Lower leg skin (tissue), 4 donors: ENCODE measurements at regions not wholly inside any gene's neighbourhood (a gene's known extent, or its start where the extent isn't known, plus 50 kb on each side); places are given as distances from the start of the nearest gene placed in this dataset.

Experiments used
- DNase-seq, 2 donors: peaks; one replicate each; pipeline ENCODE4 v3.0.0-alpha.2; 2019; ENCODE audit warnings: low spot score in 2 of 2
- H3K4me3 ChIP-seq: fragments of 200-600 bp; sonication (generic); 2 replicates; pipeline ENCODE4 v1.5.1; 2017; ENCODE audit warnings: mild to moderate bottlenecking, low read depth; ENCODE audit not compliant: poor library complexity, severe bottlenecking
- CTCF ChIP-seq, 3 donors: fragments of 450-650 bp; IDR thresholded peaks; one replicate each; pipeline ENCODE4 v1.5.1; 2016; ENCODE audit warnings: antibody characterized with exemption in 3 of 3, mild to moderate bottlenecking in 3 of 3, moderate library complexity in 2 of 3
- POLR2A ChIP-seq, 2 donors: fragments of 450-650 bp; IDR thresholded peaks; one replicate each; pipeline ENCODE4 v1.6.1; 2016 to 2017; ENCODE audit warnings: antibody characterized with exemption in 2 of 2, mild to moderate bottlenecking in 1 of 2, moderate library complexity in 1 of 2
- WGBS, 2 donors: methylation state at CpG; one replicate each; pipeline ENCODE4 v1.1.5; 2018; 5-methylcytosine and 5-hydroxymethylcytosine counted together
- intact Hi-C: fragments of 100-400 bp; cut with DNase I; formaldehyde crosslinking; loops from one replicate; pipeline ENCODE4 v1.15.0; 2023; ENCODE audit warnings: low total_unique reads

- no peak overlapping the region for H3K4me3 ChIP-seq
- no peak for TF ChIP-seq POLR2A (IDR thresholded peaks at IDR 0.05)
- TF ChIP-seq CTCF (IDR thresholded peaks at IDR 0.05), result no peak
- WGBS, 2 donors, result 79 to 86% methylated on average over 5 to 8 of the region's 8 CpGs
- intact Hi-C loops, result no loop called here
- no peak for DNase-seq
Measured at GRCh38 chrX:39890807-39891206, 207.0 kb downstream of the BCOR start.

- no peak for TF ChIP-seq POLR2A (IDR thresholded peaks at IDR 0.05)
- intact Hi-C loops, result no loop called here
- no peak for DNase-seq
- no peak overlapping the region for H3K4me3 ChIP-seq
- WGBS, 2 donors, result 24 to 64% methylated on average over 3 of the region's 3 CpGs
Measured at GRCh38 chrX:39891781-39892180, 206.0 kb downstream of the BCOR start.

- no peak for DNase-seq
- H3K4me3 ChIP-seq, result no peak overlapping the region
- no peak for TF ChIP-seq CTCF (IDR thresholded peaks at IDR 0.05)
- no peak for TF ChIP-seq POLR2A (IDR thresholded peaks at IDR 0.05)
- intact Hi-C loops, result no loop called here
- 83 to 91% methylated on average over 12 of the region's 12 CpGs for WGBS, 2 donors
Measured at GRCh38 chrX:39893417-39894338, 204.1 kb downstream of the BCOR start.

GRCh38 chrX:39894683-39895082 is 203.1 kb downstream of the BCOR start:
- H3K4me3 ChIP-seq, result no peak overlapping the region
- TF ChIP-seq CTCF (IDR thresholded peaks at IDR 0.05) (no peak), POLR2A (IDR thresholded peaks at IDR 0.05) (no peak)
- intact Hi-C loops, result no loop called here
- no peak for DNase-seq
- 36 to 56% methylated on average over 4 of the region's 4 CpGs for WGBS, 2 donors

- no peak for DNase-seq
- intact Hi-C loops, result no loop called here
- H3K4me3 ChIP-seq, result no peak overlapping the region
- WGBS, 2 donors, result 65 to 79% methylated on average over 6 to 18 of the region's 18 CpGs
- TF ChIP-seq CTCF (IDR thresholded peaks at IDR 0.05) (no peak), POLR2A (IDR thresholded peaks at IDR 0.05) (no peak)
Measured at GRCh38 chrX:39895218-39896110, 202.3 kb downstream of the BCOR start.
